H9 (cell line): ENCODE measurements at regions not wholly inside any gene's neighbourhood (a gene's known extent, or its start where the extent isn't known, plus 50 kb on each side); places are given as distances from the start of the nearest gene placed in this dataset.

ENCODE experiments used
- DNase-seq: peaks from one replicate; pipeline ENCODE4 v3.0.0-alpha.2; 2017
- H2AFZ ChIP-seq: one replicate; pipeline ENCODE4 v1.6.1; 2013; ENCODE audit warnings: mild to moderate bottlenecking, low read length, control low read depth, moderate library complexity
- H2AK5ac ChIP-seq: 2 replicates; pipeline ENCODE4 v1.6.1; 2013; ENCODE audit warnings: low read length, control low read depth, mixed read lengths; ENCODE audit not compliant: insufficient read length
- H2BK120ac ChIP-seq: one replicate; pipeline ENCODE4 v1.6.1; 2013; ENCODE audit warnings: low read depth, mild to moderate bottlenecking, low read length, control low read depth, inconsistent platforms; ENCODE audit not compliant: poor library complexity, severe bottlenecking
- H2BK12ac ChIP-seq: 2 replicates; pipeline ENCODE4 v1.6.1; 2013; ENCODE audit warnings: low read length, control low read depth, mixed read lengths, low read depth; ENCODE audit not compliant: insufficient read length
- H2BK15ac ChIP-seq: 2 replicates; pipeline ENCODE4 v1.6.1; 2013; ENCODE audit warnings: low read depth, low read length, control low read depth
- H2BK20ac ChIP-seq: one replicate; pipeline ENCODE4 v1.6.1; 2013; ENCODE audit warnings: low read depth, mild to moderate bottlenecking, low read length, control low read depth, inconsistent platforms; ENCODE audit not compliant: poor library complexity, severe bottlenecking
- H2BK5ac ChIP-seq: 2 replicates; pipeline ENCODE4 v1.6.1; 2013; ENCODE audit warnings: low read length, control low read depth, mixed read lengths; ENCODE audit not compliant: insufficient read length
- H3K14ac ChIP-seq: 2 replicates; pipeline ENCODE4 v1.6.1; 2013; ENCODE audit warnings: low read length, control low read depth; ENCODE audit not compliant: insufficient read depth
- H3K18ac ChIP-seq: 2 replicates; pipeline ENCODE4 v1.6.1; 2013; ENCODE audit warnings: low read depth, mild to moderate bottlenecking, mixed read lengths, low read length, control low read depth; ENCODE audit not compliant: insufficient read length
- H3K23ac ChIP-seq: 2 replicates; pipeline ENCODE4 v1.6.1; 2013; ENCODE audit warnings: low read length, control low read depth, mixed read lengths, low read depth; ENCODE audit not compliant: insufficient read length
- H3K23me2 ChIP-seq: 2 replicates; pipeline ENCODE4 v1.6.1; 2013; ENCODE audit warnings: low read depth, mild to moderate bottlenecking, mixed read lengths, low read length, control low read depth; ENCODE audit not compliant: insufficient read length, poor library complexity, severe bottlenecking
- H3K27ac ChIP-seq: 2 replicates; pipeline ENCODE4 v1.5.1; 2013; ENCODE audit warnings: low read length, control low read depth, mixed read lengths, low read depth; ENCODE audit not compliant: insufficient read length
- H3K27me3 ChIP-seq: 2 replicates; pipeline ENCODE4 v1.6.1; 2013; ENCODE audit warnings: low read length, control low read depth, inconsistent platforms; ENCODE audit not compliant: insufficient read depth
- H3K4ac ChIP-seq: 2 replicates; pipeline ENCODE4 v1.6.1; 2013; ENCODE audit warnings: low read depth, mild to moderate bottlenecking, control low read depth, inconsistent platforms, low read length, moderate library complexity
- H3K4me1 ChIP-seq: 2 replicates; pipeline ENCODE4 v1.6.1; 2013; ENCODE audit warnings: low read length, control low read depth, inconsistent platforms; ENCODE audit not compliant: insufficient read depth
- H3K4me2 ChIP-seq: 2 replicates; pipeline ENCODE4 v1.6.1; 2013; ENCODE audit warnings: low read length, control low read depth, mixed read lengths; ENCODE audit not compliant: insufficient read length, insufficient read depth
- H3K56ac ChIP-seq: 2 replicates; pipeline ENCODE4 v1.6.1; 2013; ENCODE audit warnings: low read depth, mild to moderate bottlenecking, mixed read lengths, low read length, control low read depth; ENCODE audit not compliant: insufficient read length
- H3K79me1 ChIP-seq: 2 replicates; pipeline ENCODE4 v1.6.1; 2013; ENCODE audit warnings: low read depth, mild to moderate bottlenecking, moderate library complexity, low read length, control low read depth, inconsistent platforms; ENCODE audit not compliant: insufficient read depth, poor library complexity, severe bottlenecking
- H3K79me2 ChIP-seq: 2 replicates; pipeline ENCODE4 v1.6.1; 2013; ENCODE audit warnings: low read length, control low read depth, inconsistent platforms; ENCODE audit not compliant: insufficient read depth
- H3K9ac ChIP-seq: 2 replicates; pipeline ENCODE4 v1.6.1; 2013; ENCODE audit warnings: low read length, control low read depth, mixed read lengths; ENCODE audit not compliant: insufficient read length; ENCODE audit errors: extremely low read depth
- H3K9me3 ChIP-seq: one replicate; pipeline ENCODE4 v1.6.1; 2013; ENCODE audit warnings: low read depth, low read length, inconsistent platforms; ENCODE audit not compliant: control insufficient read depth
- H3T11ph ChIP-seq: one replicate; pipeline ENCODE4 v1.6.1; 2013; ENCODE audit warnings: mild to moderate bottlenecking, low read length, control low read depth, inconsistent platforms
- H4K20me1 ChIP-seq: one replicate; pipeline ENCODE4 v1.6.1; 2013; ENCODE audit not compliant: control insufficient read depth, insufficient read length, insufficient read depth
- H4K5ac ChIP-seq: 2 replicates; pipeline ENCODE4 v1.6.1; 2013; ENCODE audit warnings: low read depth, mild to moderate bottlenecking, mixed read lengths, low read length, control low read depth; ENCODE audit not compliant: insufficient read length
- H4K8ac ChIP-seq: replicated peaks from 2 replicates; pipeline ENCODE4 v1.6.1; 2013; ENCODE audit warnings: low read length, control low read depth, mixed read lengths, low read depth; ENCODE audit not compliant: insufficient read length
- H4K91ac ChIP-seq: 2 replicates; pipeline ENCODE4 v1.6.1; 2013; ENCODE audit warnings: low read depth, mild to moderate bottlenecking, moderate library complexity, mixed read lengths, low read length, control low read depth; ENCODE audit not compliant: insufficient read length
- H3K27ac Mint-ChIP-seq, 3 experiments: 2 replicates in 2 of 3; 3 replicates in 1 of 3; pipeline ENCODE4 v1.8.0; 2020 to 2021; ENCODE audit warnings: mixed read lengths in 3 of 3, mild to moderate bottlenecking in 1 of 3, moderate library complexity in 1 of 3
- H3K27me3 Mint-ChIP-seq: 2 replicates; pipeline ENCODE4 v1.8.0; 2021; ENCODE audit warnings: low read depth, mild to moderate bottlenecking, moderate library complexity, mixed read lengths
- H3K36me3 Mint-ChIP-seq, 3 experiments: 2 replicates in 2 of 3; 3 replicates in 1 of 3; pipeline ENCODE4 v1.8.0; 2020 to 2021; ENCODE audit warnings: low read depth in 3 of 3, mixed read lengths in 3 of 3; ENCODE audit not compliant: insufficient read depth in 1 of 3
- H3K4me1 Mint-ChIP-seq, 2 experiments: 2 replicates each; pipeline ENCODE4 v1.8.0; 2020; ENCODE audit warnings: mixed read lengths in 2 of 2
- H3K4me3 Mint-ChIP-seq, 2 experiments: 2 replicates in 1 of 2; 3 replicates in 1 of 2; pipeline ENCODE4 v1.8.0; 2020 to 2021; ENCODE audit warnings: mild to moderate bottlenecking in 2 of 2, mixed read lengths in 2 of 2, moderate library complexity in 1 of 2
- H3K9me3 Mint-ChIP-seq, 2 experiments: 2 replicates in 1 of 2; 3 replicates in 1 of 2; pipeline ENCODE4 v1.8.0; 2020; ENCODE audit warnings: mild to moderate bottlenecking in 2 of 2, mixed read lengths in 2 of 2, moderate library complexity in 1 of 2
- WGBS: extraction: QIAGEN DNeasy Blood & Tissue Kit; methylation state at CpG from one replicate; pipeline ENCODE4 v1.1.7; 2013; ENCODE audit warnings: missing lambda C conversion rate, low lambda C conversion rate, mixed read lengths; ENCODE audit not compliant: insufficient read length; ENCODE audit errors: extremely low coverage; 5-methylcytosine and 5-hydroxymethylcytosine counted together
- TF ChIP-seq, protein P1 (sequence below): fragments of 200-600 bp; sonication (generic); conservative IDR thresholded peaks from 3 replicates; pipeline ENCODE4 v1.8.0; 2021; ENCODE audit warnings: antibody characterized with exemption, mild to moderate bottlenecking

DNA sequence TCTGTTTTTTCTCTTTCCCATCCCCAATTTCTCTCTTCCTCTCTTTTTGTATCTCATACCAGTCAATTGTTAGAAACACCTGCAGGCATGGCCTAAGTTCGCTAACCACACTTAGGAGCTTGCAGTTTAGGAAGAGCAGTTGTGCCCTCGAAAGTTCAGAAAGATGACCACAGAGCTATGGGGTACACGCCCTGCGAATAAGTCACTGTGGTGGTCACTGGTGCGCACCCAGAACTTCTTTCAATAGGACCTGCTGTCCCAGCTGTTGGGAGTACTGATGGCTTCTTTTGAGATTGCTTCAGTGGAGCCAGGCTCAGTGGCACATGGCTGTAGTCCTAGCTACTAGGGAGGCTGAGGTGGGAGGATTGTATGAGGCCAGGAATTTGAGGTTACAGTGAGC, 362.8 kb upstream of the TMTC1 start:
- Mint-ChIP-seq H3K4me3 (no peak overlapping the region), H3K27ac (no peak overlapping the region), H3K36me3 (no peaks in the 10 kb centered on the region; a peak in 1 of 7 replicates), H3K27me3 (peaks cover 2% of the 10 kb centered on the region; the same call in 1 of the 2 replicates), H3K4me1 (no peaks in the 10 kb centered on the region), H3K9me3 (peaks cover 0 to 2% of the 10 kb centered on the region in 2 experiments; a peak in 1 of 5 replicates)
- Histone ChIP-seq H2AFZ (no peak overlapping the region), H3K4me1 (no peaks in the 10 kb centered on the region), H4K5ac (no peak overlapping the region), H3K79me2 (no peaks in the 10 kb centered on the region), H3T11ph (no peak overlapping the region), H3K27me3 (no peaks in the 10 kb centered on the region), H3K4ac (no peak overlapping the region), H3K9ac (no peak overlapping the region), H2BK15ac (no peak overlapping the region), H3K23me2 (no peaks in the 10 kb centered on the region), H4K91ac (no peak overlapping the region), H2BK20ac (no peak overlapping the region), H2AK5ac (no peak overlapping the region), H4K20me1 (no peaks in the 10 kb centered on the region), H2BK5ac (no peak overlapping the region), H2BK12ac (no peak overlapping the region), H3K14ac (no peak overlapping the region), H3K56ac (no peak overlapping the region), H3K9me3 (no peaks in the 10 kb centered on the region), H3K27ac (no peak overlapping the region), H2BK120ac (no peak overlapping the region), H3K23ac (no peak overlapping the region), H3K4me2 (no peak overlapping the region), H4K8ac (no peak overlapping the region), H3K79me1 (no peaks in the 10 kb centered on the region), H3K18ac (no peak overlapping the region)
- no peak for DNase-seq
- TF ChIP-seq, protein P1, sequence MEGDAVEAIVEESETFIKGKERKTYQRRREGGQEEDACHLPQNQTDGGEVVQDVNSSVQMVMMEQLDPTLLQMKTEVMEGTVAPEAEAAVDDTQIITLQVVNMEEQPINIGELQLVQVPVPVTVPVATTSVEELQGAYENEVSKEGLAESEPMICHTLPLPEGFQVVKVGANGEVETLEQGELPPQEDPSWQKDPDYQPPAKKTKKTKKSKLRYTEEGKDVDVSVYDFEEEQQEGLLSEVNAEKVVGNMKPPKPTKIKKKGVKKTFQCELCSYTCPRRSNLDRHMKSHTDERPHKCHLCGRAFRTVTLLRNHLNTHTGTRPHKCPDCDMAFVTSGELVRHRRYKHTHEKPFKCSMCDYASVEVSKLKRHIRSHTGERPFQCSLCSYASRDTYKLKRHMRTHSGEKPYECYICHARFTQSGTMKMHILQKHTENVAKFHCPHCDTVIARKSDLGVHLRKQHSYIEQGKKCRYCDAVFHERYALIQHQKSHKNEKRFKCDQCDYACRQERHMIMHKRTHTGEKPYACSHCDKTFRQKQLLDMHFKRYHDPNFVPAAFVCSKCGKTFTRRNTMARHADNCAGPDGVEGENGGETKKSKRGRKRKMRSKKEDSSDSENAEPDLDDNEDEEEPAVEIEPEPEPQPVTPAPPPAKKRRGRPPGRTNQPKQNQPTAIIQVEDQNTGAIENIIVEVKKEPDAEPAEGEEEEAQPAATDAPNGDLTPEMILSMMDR: no peak
- WGBS: no CpG with 5 or more reads among the region's 5 CpGs
